K562 (cell line): ENCODE measurements at regions not wholly inside any gene's neighbourhood (a gene's known extent, or its start where the extent isn't known, plus 50 kb on each side); places are given as distances from the start of the nearest gene placed in this dataset.

Source experiments
- CTCF ChIP-seq, 3 experiments: IDR thresholded peaks in 2 of 3; conservative IDR thresholded peaks in 1 of 3; 2 replicates each; pipeline ENCODE4 v1.5.1; 2011 to 2012; ENCODE audit warnings: low read length in 3 of 3, mild to moderate bottlenecking in 3 of 3, control low read depth in 2 of 3, improper control_type of control experiment in 1 of 3, inconsistent platforms in 1 of 3, low read depth in 1 of 3, mixed read lengths in 1 of 3, moderate library complexity in 1 of 3; ENCODE audit not compliant: insufficient read depth in 2 of 3
- EP300 ChIP-seq: IDR thresholded peaks from 2 replicates; pipeline ENCODE4 v1.6.1; 2012; ENCODE audit warnings: low read length, improper control_type of control experiment
- NFRKB ChIP-seq: fragments of 450-650 bp; IDR thresholded peaks from 2 replicates; pipeline ENCODE4 v1.6.1; 2016; ENCODE audit warnings: low read depth
- SP2 ChIP-seq: IDR thresholded peaks from 2 replicates; pipeline ENCODE4 v1.6.1; 2011; ENCODE audit warnings: mild to moderate bottlenecking, low read depth, low read length, moderate library complexity; ENCODE audit not compliant: poor library complexity, severe bottlenecking; ENCODE audit errors: extremely low read depth
- TCF15 ChIP-seq: fragments of 250-450 bp; sonication (Bioruptor Pico); IDR thresholded peaks from 2 replicates; pipeline ENCODE4 v1.8.0; 2022; ENCODE audit warnings: moderate library complexity, mild to moderate bottlenecking, inconsistent platforms
- TGIF2 ChIP-seq: sonication (generic); formaldehyde crosslinking; IDR thresholded peaks from 2 replicates; pipeline ENCODE4 v1.8.1; 2022; ENCODE audit warnings: mild to moderate bottlenecking, missing genetic modification reagents, moderate library complexity
- ZNF253 ChIP-seq: fragments of 250-450 bp; sonication (Bioruptor Pico); conservative IDR thresholded peaks from 2 replicates; pipeline ENCODE4 v1.6.1; 2021; ENCODE audit warnings: mild to moderate bottlenecking

- TF ChIP-seq NFRKB (no peak), CTCF (IDR thresholded peaks at IDR 0.05 in 2 of 3, conservative IDR thresholded peaks at IDR 0.05 in 1 of 3; ENCODE audit: insufficient read depth in 2 of 3, low read depth in 1 of 3, low read length in 3 of 3) (no peak), TGIF2 (CRISPR knock-in tag) (no peak), SP2 (no peak), EP300 (no peak), TCF15 (no peak), ZNF253 (CRISPR knock-in tag) (no peak)
Observed at GRCh38 chr4:100929135-100929534, 411.3 kb upstream of the EMCN start.
